A549 (cell line): ENCODE measurements at regions not wholly inside any gene's neighbourhood (a gene's known extent, or its start where the extent isn't known, plus 50 kb on each side); places are given as distances from the start of the nearest gene placed in this dataset.

Source experiments
- ESRRA ChIP-seq: fragments of 150-350 bp; IDR thresholded peaks from 2 replicates; pipeline ENCODE4 v1.6.1; 2014; ENCODE audit warnings: mild to moderate bottlenecking, low read length, borderline replicate concordance
- FOSL2 ChIP-seq, 2 experiments: fragments of 450-650 bp in 1 of 2; fragments of >200 bp in 1 of 2; sonication (Bioruptor Twin) in 1 of 2; formaldehyde crosslinking; IDR thresholded peaks; 2 replicates each; pipeline versions ENCODE4 v1.5.0 to v1.6.1; 2016 to 2020; ENCODE audit warnings: mild to moderate bottlenecking in 1 of 2, moderate library complexity in 1 of 2
- MAFK ChIP-seq: fragments of 450-650 bp; IDR thresholded peaks from 2 replicates; pipeline ENCODE4 v1.6.1; 2014; ENCODE audit not compliant: partially characterized antibody
- PHF8 ChIP-seq: fragments of 200-600 bp; sonication (generic); IDR thresholded peaks from 2 replicates; pipeline ENCODE4 v1.6.1; 2016; ENCODE audit warnings: low read depth, mild to moderate bottlenecking, antibody characterized with exemption, moderate library complexity, borderline replicate concordance
- POLR2A ChIP-seq: IDR thresholded peaks from 2 replicates; pipeline ENCODE4 v1.6.1; 2012; ENCODE audit warnings: mild to moderate bottlenecking, low read length
- TF ChIP-seq, protein P1 (sequence below): fragments of >200 bp; sonication (Bioruptor Twin); formaldehyde crosslinking; IDR thresholded peaks from 3 replicates; pipeline ENCODE4 v1.5.1; 2016
- TF ChIP-seq, protein P2 (sequence below): fragments of 200-600 bp; sonication (generic); IDR thresholded peaks from 2 replicates; pipeline ENCODE4 v1.6.1; 2016; ENCODE audit warnings: antibody characterized with exemption, mild to moderate bottlenecking, moderate library complexity
- TF ChIP-seq, protein P3 (sequence below): fragments of 150-350 bp; IDR thresholded peaks from 2 replicates; pipeline ENCODE4 v1.6.1; 2014; ENCODE audit warnings: low read depth, mild to moderate bottlenecking, low read length
- TF ChIP-seq, protein P4 (sequence below): IDR thresholded peaks from 2 replicates; pipeline ENCODE4 v1.6.1; 2012
- TF ChIP-seq, protein P5 (sequence below): fragments of 250-450 bp; sonication (Bioruptor Pico); IDR thresholded peaks from 2 replicates; pipeline ENCODE4 v1.5.0; 2021; ENCODE audit warnings: mild to moderate bottlenecking, moderate library complexity, borderline replicate concordance

DNA sequence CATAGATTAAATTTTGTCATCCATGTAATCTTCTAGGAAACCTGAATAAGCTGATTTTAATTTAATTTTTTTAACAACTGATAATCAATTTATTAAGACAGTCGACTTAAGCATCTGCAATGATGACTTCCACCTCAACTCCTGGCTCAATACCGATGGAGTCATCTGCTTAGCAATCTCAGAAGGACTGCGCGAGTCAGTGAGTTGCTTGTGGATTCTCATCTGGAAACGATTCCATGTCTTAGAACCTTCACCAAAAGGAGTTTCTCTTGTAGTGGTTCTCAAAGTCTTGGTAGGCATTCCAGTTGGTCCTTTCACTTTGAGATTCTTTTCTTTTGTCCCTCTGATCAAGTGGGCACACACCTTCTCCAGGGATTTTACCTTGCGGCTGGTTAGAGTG is 85.5 kb downstream of the XRCC2 start:
- TF ChIP-seq, protein P1, sequence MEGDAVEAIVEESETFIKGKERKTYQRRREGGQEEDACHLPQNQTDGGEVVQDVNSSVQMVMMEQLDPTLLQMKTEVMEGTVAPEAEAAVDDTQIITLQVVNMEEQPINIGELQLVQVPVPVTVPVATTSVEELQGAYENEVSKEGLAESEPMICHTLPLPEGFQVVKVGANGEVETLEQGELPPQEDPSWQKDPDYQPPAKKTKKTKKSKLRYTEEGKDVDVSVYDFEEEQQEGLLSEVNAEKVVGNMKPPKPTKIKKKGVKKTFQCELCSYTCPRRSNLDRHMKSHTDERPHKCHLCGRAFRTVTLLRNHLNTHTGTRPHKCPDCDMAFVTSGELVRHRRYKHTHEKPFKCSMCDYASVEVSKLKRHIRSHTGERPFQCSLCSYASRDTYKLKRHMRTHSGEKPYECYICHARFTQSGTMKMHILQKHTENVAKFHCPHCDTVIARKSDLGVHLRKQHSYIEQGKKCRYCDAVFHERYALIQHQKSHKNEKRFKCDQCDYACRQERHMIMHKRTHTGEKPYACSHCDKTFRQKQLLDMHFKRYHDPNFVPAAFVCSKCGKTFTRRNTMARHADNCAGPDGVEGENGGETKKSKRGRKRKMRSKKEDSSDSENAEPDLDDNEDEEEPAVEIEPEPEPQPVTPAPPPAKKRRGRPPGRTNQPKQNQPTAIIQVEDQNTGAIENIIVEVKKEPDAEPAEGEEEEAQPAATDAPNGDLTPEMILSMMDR = no peak
- TF ChIP-seq POLR2A = no peak
- TF ChIP-seq, protein P2, sequence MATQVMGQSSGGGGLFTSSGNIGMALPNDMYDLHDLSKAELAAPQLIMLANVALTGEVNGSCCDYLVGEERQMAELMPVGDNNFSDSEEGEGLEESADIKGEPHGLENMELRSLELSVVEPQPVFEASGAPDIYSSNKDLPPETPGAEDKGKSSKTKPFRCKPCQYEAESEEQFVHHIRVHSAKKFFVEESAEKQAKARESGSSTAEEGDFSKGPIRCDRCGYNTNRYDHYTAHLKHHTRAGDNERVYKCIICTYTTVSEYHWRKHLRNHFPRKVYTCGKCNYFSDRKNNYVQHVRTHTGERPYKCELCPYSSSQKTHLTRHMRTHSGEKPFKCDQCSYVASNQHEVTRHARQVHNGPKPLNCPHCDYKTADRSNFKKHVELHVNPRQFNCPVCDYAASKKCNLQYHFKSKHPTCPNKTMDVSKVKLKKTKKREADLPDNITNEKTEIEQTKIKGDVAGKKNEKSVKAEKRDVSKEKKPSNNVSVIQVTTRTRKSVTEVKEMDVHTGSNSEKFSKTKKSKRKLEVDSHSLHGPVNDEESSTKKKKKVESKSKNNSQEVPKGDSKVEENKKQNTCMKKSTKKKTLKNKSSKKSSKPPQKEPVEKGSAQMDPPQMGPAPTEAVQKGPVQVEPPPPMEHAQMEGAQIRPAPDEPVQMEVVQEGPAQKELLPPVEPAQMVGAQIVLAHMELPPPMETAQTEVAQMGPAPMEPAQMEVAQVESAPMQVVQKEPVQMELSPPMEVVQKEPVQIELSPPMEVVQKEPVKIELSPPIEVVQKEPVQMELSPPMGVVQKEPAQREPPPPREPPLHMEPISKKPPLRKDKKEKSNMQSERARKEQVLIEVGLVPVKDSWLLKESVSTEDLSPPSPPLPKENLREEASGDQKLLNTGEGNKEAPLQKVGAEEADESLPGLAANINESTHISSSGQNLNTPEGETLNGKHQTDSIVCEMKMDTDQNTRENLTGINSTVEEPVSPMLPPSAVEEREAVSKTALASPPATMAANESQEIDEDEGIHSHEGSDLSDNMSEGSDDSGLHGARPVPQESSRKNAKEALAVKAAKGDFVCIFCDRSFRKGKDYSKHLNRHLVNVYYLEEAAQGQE = no peak
- TF ChIP-seq, protein P3, sequence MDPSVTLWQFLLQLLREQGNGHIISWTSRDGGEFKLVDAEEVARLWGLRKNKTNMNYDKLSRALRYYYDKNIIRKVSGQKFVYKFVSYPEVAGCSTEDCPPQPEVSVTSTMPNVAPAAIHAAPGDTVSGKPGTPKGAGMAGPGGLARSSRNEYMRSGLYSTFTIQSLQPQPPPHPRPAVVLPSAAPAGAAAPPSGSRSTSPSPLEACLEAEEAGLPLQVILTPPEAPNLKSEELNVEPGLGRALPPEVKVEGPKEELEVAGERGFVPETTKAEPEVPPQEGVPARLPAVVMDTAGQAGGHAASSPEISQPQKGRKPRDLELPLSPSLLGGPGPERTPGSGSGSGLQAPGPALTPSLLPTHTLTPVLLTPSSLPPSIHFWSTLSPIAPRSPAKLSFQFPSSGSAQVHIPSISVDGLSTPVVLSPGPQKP = no peak
- TF ChIP-seq MAFK = no peak
- no peak for TF ChIP-seq PHF8
- TF ChIP-seq, protein P4, sequence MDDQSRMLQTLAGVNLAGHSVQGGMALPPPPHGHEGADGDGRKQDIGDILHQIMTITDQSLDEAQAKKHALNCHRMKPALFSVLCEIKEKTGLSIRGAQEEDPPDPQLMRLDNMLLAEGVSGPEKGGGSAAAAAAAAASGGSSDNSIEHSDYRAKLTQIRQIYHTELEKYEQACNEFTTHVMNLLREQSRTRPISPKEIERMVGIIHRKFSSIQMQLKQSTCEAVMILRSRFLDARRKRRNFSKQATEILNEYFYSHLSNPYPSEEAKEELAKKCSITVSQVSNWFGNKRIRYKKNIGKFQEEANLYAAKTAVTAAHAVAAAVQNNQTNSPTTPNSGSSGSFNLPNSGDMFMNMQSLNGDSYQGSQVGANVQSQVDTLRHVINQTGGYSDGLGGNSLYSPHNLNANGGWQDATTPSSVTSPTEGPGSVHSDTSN = no peak
- TF ChIP-seq, protein P5, sequence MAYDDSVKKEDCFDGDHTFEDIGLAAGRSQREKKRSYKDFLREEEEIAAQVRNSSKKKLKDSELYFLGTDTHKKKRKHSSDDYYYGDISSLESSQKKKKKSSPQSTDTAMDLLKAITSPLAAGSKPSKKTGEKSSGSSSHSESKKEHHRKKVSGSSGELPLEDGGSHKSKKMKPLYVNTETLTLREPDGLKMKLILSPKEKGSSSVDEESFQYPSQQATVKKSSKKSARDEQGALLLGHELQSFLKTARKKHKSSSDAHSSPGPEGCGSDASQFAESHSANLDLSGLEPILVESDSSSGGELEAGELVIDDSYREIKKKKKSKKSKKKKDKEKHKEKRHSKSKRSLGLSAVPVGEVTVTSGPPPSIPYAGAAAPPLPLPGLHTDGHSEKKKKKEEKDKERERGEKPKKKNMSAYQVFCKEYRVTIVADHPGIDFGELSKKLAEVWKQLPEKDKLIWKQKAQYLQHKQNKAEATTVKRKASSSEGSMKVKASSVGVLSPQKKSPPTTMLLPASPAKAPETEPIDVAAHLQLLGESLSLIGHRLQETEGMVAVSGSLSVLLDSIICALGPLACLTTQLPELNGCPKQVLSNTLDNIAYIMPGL (CRISPR knock-in tag) = no peak
- TF ChIP-seq FOSL2 (IDR thresholded peaks at IDR 0.05) = no peak
- no peak for TF ChIP-seq FOSL2 (CRISPR knock-in tag; IDR thresholded peaks at IDR 0.05)
- TF ChIP-seq ESRRA = no peak
